ENCODE measurements at regions not wholly inside any gene's neighbourhood (a gene's known extent, or its start where the extent isn't known, plus 50 kb on each side); places are given as distances from the start of the nearest gene placed in this dataset.

DNA sequence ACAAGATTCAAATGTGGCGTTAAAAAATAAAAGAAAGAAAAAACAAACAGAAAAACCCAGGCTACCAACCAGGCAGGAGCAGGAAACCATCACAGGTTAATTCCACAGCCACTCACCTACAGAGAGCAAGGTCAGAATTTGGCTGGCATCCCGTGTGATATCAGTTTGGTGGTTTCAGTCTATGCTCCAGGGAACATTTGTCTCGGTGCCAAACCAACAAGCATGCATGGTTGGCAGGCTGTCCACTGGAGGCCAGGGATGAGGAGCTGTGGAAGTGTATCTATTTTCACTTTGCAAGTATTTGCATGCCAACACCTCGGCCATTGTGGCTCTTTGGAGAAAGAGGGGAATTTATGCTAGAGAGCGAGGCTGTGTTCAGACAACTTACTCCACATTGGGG is 53.1 kb upstream of the PROX1 start:
- no peaks in the 10 kb centered on the region for H3K27me3 ChIP-seq (ENCODE audit: insufficient read depth, low read depth, low read length)
- no peak overlapping the region for H3K27ac ChIP-seq (ENCODE audit: low read length)
- H3K4me2 ChIP-seq (ENCODE audit: low read length) = no peak overlapping the region
- H3K79me2 ChIP-seq (replicated peaks; ENCODE audit: insufficient read depth, low read length) = no peaks in the 10 kb centered on the region
- H3K9ac ChIP-seq (ENCODE audit: low read length) = no peak overlapping the region
- H3K36me3 ChIP-seq (ENCODE audit: insufficient read depth, low read length) = no peaks in the 10 kb centered on the region
- TF ChIP-seq, protein P1, sequence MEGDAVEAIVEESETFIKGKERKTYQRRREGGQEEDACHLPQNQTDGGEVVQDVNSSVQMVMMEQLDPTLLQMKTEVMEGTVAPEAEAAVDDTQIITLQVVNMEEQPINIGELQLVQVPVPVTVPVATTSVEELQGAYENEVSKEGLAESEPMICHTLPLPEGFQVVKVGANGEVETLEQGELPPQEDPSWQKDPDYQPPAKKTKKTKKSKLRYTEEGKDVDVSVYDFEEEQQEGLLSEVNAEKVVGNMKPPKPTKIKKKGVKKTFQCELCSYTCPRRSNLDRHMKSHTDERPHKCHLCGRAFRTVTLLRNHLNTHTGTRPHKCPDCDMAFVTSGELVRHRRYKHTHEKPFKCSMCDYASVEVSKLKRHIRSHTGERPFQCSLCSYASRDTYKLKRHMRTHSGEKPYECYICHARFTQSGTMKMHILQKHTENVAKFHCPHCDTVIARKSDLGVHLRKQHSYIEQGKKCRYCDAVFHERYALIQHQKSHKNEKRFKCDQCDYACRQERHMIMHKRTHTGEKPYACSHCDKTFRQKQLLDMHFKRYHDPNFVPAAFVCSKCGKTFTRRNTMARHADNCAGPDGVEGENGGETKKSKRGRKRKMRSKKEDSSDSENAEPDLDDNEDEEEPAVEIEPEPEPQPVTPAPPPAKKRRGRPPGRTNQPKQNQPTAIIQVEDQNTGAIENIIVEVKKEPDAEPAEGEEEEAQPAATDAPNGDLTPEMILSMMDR (IDR thresholded peaks at IDR 0.05; ENCODE audit: poor library complexity, severe bottlenecking) = no peak
- TF ChIP-seq, protein P2, sequence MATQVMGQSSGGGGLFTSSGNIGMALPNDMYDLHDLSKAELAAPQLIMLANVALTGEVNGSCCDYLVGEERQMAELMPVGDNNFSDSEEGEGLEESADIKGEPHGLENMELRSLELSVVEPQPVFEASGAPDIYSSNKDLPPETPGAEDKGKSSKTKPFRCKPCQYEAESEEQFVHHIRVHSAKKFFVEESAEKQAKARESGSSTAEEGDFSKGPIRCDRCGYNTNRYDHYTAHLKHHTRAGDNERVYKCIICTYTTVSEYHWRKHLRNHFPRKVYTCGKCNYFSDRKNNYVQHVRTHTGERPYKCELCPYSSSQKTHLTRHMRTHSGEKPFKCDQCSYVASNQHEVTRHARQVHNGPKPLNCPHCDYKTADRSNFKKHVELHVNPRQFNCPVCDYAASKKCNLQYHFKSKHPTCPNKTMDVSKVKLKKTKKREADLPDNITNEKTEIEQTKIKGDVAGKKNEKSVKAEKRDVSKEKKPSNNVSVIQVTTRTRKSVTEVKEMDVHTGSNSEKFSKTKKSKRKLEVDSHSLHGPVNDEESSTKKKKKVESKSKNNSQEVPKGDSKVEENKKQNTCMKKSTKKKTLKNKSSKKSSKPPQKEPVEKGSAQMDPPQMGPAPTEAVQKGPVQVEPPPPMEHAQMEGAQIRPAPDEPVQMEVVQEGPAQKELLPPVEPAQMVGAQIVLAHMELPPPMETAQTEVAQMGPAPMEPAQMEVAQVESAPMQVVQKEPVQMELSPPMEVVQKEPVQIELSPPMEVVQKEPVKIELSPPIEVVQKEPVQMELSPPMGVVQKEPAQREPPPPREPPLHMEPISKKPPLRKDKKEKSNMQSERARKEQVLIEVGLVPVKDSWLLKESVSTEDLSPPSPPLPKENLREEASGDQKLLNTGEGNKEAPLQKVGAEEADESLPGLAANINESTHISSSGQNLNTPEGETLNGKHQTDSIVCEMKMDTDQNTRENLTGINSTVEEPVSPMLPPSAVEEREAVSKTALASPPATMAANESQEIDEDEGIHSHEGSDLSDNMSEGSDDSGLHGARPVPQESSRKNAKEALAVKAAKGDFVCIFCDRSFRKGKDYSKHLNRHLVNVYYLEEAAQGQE (IDR thresholded peaks at IDR 0.05; ENCODE audit: borderline replicate concordance) = no peak
- no peak for TF ChIP-seq MXI1 (conservative IDR thresholded peaks at IDR 0.05; ENCODE audit: poor library complexity, severe bottlenecking)
- no peak for TF ChIP-seq SMC3 (conservative IDR thresholded peaks at IDR 0.05; ENCODE audit: poor library complexity)
- no peak for TF ChIP-seq TAF1 (IDR thresholded peaks at IDR 0.05; ENCODE audit: low read depth)
- TF ChIP-seq EZH2 (IDR thresholded peaks at IDR 0.05; ENCODE audit: borderline replicate concordance, insufficient read depth, low read length, poor library complexity, severe bottlenecking) = no peak
- TF ChIP-seq RAD21 (conservative IDR thresholded peaks at IDR 0.05) = no peak
- no peak for TF ChIP-seq EP300 (conservative IDR thresholded peaks at IDR 0.05; ENCODE audit: poor library complexity, severe bottlenecking)
- no peak for TF ChIP-seq POLR2AphosphoS5 (IDR thresholded peaks at IDR 0.05)
- H3K4me3 ChIP-seq (ENCODE audit: low read length) = no peak overlapping the region
- H4K20me1 ChIP-seq (ENCODE audit: insufficient read depth) = no peaks in the 10 kb centered on the region
- H3F3A ChIP-seq (ENCODE audit: insufficient read depth, low read length, poor library complexity, severe bottlenecking) = no peaks in the 10 kb centered on the region
- no peak overlapping the region for H2AFZ ChIP-seq (ENCODE audit: low read depth, low read length)
- no peaks in the 10 kb centered on the region for H3K9me2 ChIP-seq (ENCODE audit: insufficient read depth, low read length)
- no peaks in the 10 kb centered on the region for H3K9me3 ChIP-seq (ENCODE audit: low read length)

DNA sequence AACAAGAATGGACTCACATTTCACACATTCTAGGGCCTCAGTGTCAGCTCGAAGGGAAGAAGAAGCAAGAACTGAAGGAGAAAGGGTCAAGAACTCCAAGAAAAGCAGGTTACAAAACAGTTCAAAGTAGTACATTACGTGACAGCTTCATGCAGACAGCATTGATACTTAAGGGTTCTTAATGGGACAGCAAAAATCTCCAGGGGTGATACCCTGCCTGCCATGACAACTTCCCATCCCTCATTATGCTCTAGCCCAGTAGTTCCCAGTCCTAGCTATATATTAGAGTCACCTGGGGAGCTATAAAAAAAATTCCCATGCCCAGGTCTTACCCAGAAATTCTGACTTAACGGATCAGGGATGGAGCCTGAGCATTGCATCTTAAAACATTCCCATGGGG is 51.2 kb upstream of the PROX1 start:
- no peaks in the 10 kb centered on the region for H3K36me3 ChIP-seq (ENCODE audit: insufficient read depth, low read length)
- no peaks in the 10 kb centered on the region for H3K9me2 ChIP-seq (ENCODE audit: insufficient read depth, low read length)
- H3K9me3 ChIP-seq (ENCODE audit: low read length) = no peaks in the 10 kb centered on the region
- no peak overlapping the region for H3K4me2 ChIP-seq (ENCODE audit: low read length)
- H3K9ac ChIP-seq (ENCODE audit: low read length) = no peak overlapping the region
- no peak overlapping the region for H3K4me3 ChIP-seq (ENCODE audit: low read length)
- no peak for TF ChIP-seq MXI1 (conservative IDR thresholded peaks at IDR 0.05; ENCODE audit: poor library complexity, severe bottlenecking)
- no peak for TF ChIP-seq POLR2AphosphoS5 (IDR thresholded peaks at IDR 0.05)
- no peak for TF ChIP-seq RAD21 (conservative IDR thresholded peaks at IDR 0.05)
- TF ChIP-seq, protein P1 (IDR thresholded peaks at IDR 0.05; ENCODE audit: poor library complexity, severe bottlenecking) = no peak
- no peak for TF ChIP-seq TAF1 (IDR thresholded peaks at IDR 0.05; ENCODE audit: low read depth)
- no peak for TF ChIP-seq EZH2 (IDR thresholded peaks at IDR 0.05; ENCODE audit: borderline replicate concordance, insufficient read depth, low read length, poor library complexity, severe bottlenecking)
- TF ChIP-seq, protein P2 (IDR thresholded peaks at IDR 0.05; ENCODE audit: borderline replicate concordance) = no peak
- no peak for TF ChIP-seq EP300 (conservative IDR thresholded peaks at IDR 0.05; ENCODE audit: poor library complexity, severe bottlenecking)
- no peak for TF ChIP-seq SMC3 (conservative IDR thresholded peaks at IDR 0.05; ENCODE audit: poor library complexity)
- no peaks in the 10 kb centered on the region for H3F3A ChIP-seq (ENCODE audit: insufficient read depth, low read length, poor library complexity, severe bottlenecking)
- H3K79me2 ChIP-seq (replicated peaks; ENCODE audit: insufficient read depth, low read length) = no peaks in the 10 kb centered on the region
- no peak overlapping the region for H2AFZ ChIP-seq (ENCODE audit: low read depth, low read length)
- no peak overlapping the region for H3K27ac ChIP-seq (ENCODE audit: low read length)
- H4K20me1 ChIP-seq (ENCODE audit: insufficient read depth) = no peaks in the 10 kb centered on the region
- H3K27me3 ChIP-seq (ENCODE audit: insufficient read depth, low read depth, low read length) = no peaks in the 10 kb centered on the region
